NK-92 (cell line): ENCODE measurements at regions not wholly inside any gene's neighbourhood (a gene's known extent, or its start where the extent isn't known, plus 50 kb on each side); places are given as distances from the start of the nearest gene placed in this dataset.

Experiments used
- DNase-seq: peaks from one replicate; lab custom pipeline; 2025; ENCODE audit not compliant: unreplicated experiment; lab: John Stamatoyannopoulos, UW

DNA sequence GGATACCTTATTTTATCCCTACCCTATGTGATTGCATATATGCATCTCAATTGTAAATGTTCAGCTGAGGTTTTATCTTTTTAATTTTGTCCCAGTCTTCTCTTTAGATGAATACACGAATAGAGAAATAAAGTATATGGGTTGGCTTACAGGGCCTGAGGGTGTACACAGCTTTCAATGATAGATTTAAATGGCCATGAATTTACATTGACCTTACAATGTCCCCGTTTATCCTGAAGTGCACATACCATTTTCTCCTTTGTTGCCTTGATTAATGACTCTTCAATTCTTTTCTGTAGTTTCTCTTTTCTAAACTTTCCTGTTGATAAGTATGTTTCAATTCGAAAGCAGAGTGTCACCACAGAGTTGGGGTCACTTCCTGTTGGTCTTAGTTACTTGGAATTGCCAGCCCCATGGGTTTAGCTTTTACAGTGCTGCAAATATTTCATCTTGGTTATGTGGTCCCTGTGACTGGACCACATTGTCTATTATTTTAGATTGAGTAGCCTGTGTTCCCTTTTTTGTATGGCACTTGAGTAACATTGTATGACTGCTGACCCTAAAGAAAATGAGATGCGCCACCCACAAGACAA lies 1616.3 kb upstream of the ACVR2A start:
- DNase-seq, result no peak

DNA sequence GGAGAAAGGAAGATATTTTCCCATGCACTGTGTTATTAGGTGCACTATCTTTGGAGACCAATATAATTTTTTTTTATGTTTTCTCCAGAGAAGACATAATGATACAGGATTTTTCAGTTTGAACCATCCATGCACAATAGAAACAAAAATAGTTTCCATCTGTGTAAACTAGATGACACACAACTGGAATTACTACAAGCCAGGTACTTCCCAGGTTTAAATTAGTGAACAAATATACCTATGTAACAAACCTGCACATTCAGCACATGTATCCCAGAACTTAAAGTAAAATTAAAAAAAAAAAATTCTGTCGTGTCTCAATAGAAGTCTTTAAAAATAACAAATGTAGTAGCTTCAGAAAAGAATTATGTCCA lies 1616.8 kb upstream of the ACVR2A start:
- DNase-seq, result no peak

- no peak for DNase-seq
Observed at GRCh38 chr2:146227152-146228019, 1617.4 kb upstream of the ACVR2A start.

- DNase-seq, result no peak
Observed at GRCh38 chr2:146226077-146226476, 1618.8 kb upstream of the ACVR2A start.

GRCh38 chr2:146221826-146222225 lies 1623.0 kb upstream of the ACVR2A start:
- DNase-seq, result no peak

GRCh38 chr2:146220957-146221356 lies 1623.9 kb upstream of the ACVR2A start:
- no peak for DNase-seq

- no peak for DNase-seq
Observed at GRCh38 chr2:146214394-146214929, 1630.4 kb upstream of the ACVR2A start.

GRCh38 chr2:146213674-146214073 lies 1631.2 kb upstream of the ACVR2A start:
- DNase-seq, result no peak

DNA sequence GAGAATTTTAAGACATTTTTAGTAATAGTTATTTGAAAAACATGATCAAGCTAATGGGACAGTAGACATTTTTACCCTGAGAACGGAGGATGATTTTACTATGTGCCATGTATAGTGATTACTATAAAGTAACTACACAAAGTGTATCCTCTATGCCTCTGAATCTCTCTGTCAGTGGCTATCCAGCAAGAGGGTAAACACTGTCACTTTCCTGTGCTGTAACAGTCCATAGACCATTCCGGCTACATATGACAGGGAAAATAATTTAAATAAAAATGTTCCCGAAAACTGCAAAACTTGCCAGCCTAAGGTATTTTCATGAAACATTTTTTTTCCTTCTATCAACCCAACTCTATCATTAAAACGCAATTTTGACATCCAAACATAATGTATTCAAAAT lies 1632.2 kb upstream of the ACVR2A start:
- DNase-seq, result no peak

GRCh38 chr2:146209842-146210275 lies 1635.0 kb upstream of the ACVR2A start:
- DNase-seq, result no peak

DNA sequence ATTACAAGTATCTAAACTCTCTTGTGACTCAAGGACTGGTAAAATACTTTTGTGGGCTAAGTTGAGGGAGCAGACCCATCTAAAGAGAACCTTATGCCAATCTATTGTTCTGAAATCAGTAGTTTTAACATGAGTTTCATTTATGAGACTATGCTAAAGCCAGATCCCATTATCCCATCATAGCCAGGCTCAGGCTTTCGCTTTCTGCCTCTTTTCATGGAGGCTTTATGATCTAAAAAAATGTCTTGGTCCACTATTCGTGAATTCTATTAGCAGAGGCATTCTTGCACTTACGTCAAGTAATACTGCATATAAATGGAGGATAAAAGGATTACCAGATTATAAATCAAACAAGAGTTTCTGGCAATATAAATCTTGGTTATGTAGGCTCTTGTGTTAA lies 1636.9 kb upstream of the ACVR2A start:
- DNase-seq, result no peak

DNA sequence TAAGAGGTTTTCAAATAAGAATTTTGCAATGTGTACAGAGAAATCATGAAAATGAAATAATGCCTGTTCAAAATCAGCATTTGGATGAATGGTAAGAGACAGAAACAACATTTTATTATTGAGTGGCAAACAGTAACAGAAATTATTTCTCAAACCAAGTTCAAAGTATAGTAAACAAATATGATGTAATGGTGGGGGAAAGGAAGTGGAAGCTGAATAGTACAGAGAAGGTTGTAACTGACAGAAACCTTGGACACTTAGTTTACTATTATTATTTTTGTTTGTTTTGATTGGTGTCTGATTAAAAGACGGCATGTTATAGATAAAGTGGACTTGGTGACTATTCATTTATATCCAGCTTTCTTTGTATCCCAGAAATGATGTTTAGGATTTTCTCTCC lies 1637.4 kb upstream of the ACVR2A start:
- DNase-seq, result no peak

GRCh38 chr2:146203064-146203624 lies 1641.7 kb upstream of the ACVR2A start:
- no peak for DNase-seq

- DNase-seq, result no peak
Observed at GRCh38 chr2:146193619-146194018, 1651.2 kb upstream of the ACVR2A start.

DNA sequence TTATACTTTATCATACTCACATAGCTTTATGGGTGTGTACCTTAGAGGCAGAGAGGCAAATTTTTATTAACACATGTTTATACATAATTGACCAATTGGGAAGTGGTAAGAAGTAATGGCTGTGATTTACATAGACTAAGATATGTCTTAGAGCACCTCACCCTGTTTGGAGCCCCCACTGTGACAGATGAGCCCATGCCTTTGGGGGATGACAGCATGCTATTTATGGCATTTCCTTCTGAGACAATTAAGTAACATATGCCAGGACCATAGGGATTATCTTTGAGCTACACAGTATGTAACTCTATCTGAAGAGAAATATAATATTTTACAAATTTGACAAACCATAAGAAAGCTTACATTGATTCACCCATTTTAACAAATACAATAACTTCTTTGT lies 1655.3 kb upstream of the ACVR2A start:
- no peak for DNase-seq

DNA sequence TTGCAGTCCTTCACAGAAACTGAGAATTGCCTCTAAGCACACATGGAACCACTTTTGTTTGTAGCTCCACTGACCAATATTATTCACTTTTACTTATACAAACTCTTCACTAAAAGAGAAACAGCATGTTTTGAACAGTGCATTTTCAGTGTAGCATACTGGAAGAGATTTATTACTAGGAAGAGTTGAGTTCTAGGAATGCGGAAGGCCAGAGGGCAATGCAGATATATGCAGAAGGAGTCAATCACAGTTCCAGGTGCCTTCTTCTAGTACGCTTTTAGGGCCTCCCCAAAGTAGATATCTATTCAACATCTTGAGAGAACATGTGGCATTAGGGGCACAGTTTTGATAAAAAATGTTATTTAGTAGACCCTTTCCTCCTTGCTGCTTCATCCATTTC lies 1654.0 kb upstream of the ZEB2 start:
- no peak for DNase-seq

DNA sequence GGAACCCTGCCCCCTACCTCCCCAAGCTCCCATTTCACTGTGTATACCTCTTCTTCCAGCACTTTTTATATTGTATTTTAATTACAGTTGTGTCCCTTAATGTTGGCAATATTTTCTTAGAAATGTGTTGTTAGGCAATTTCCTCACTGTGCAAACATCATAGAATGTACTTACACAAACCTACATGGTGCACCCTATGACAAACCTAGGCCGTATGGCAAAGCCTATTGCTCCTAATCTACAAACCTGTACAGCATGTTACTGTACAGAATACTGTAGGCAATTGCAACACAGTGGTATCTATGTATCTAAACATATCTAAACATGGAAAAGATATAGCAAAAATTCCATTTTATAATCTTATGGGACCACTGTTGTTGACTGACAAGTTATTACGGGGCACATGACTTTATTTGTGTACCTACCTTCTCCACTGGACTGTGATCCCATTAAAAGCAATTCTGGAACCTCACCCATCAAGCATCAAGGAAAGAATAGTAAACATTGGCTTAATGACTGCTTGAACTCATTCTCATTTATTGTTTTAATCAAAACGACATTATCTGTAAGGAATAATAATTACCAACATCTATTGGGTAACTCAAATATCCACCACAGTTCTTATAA lies 1641.5 kb upstream of the ZEB2 start:
- no peak for DNase-seq

DNA sequence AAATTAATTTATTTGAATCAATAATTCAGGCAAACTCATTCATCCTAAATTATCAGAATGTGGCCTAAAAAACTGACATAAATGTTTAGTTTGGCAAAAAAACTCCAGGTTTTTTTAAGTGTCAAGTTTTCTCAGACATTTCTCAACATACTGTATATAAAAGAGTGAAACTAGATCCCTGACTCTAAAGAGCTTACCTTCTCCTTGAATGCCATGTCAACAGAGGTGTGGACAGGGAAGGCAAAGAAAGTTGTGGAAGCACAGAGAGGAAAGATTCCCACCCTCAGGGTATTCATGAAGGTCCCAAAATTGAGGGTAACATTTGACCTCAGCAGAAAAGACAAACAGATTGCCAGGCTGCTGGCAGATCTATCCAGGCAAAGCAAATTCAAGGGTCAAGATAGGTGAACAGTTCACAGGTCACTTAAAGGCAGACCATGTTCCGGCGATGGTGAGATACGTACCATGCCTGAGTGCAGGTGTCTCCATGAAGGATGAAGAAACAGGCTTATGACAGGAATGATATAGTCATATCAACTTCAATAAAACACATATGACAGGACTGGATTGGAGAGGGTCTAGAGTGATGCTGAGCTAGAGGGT lies 1638.3 kb upstream of the ZEB2 start:
- no peak for DNase-seq

GRCh38 chr2:146147448-146148012 lies 1627.6 kb upstream of the ZEB2 start:
- no peak for DNase-seq

DNA sequence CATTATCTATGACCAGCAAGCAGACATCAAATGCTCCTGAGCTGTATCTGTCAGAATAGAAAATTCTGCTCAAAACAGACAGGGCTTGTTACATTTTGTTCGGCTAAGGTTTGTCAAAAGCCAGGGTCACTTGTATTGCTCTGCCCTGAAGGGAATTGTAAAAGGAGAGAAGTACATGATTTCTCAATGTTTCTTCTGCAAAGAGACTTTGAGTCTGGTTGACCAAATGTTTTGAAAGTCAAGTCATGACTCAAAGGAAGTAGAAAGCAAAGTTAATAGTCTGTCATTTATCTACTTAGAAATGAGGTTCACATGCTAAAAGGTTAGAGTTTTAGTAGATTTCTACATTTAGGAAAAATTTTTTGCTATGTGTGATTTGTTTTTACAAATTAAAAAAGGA lies 1624.1 kb upstream of the ZEB2 start:
- DNase-seq, result no peak

DNA sequence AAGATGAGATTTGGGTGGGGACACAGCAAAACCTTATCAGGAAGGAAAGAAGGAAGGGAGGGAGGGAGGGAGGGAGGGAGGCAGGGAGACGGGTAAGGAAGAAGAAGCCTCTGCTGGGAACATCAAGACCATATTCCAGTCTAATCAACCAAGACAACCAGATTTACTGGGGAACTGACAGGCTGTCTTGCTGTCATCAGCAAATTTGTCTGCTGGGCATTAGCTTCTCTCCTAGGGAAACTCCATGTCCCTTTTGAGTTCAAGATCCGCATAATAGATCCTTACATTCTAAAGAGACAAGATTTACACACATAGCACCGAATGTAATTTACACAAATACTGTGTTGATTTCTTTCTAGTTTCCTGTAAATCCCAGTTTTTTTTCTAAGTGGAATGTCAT lies 1618.9 kb upstream of the ZEB2 start:
- no peak for DNase-seq
